HT1080 (cell line): ENCODE measurements at regions not wholly inside any gene's neighbourhood (a gene's known extent, or its start where the extent isn't known, plus 50 kb on each side); places are given as distances from the start of the nearest gene placed in this dataset.

Experiments
- DNase-seq: peaks from one replicate; pipeline ENCODE4 v3.0.0-alpha.2; 2015; ENCODE audit warnings: low read depth

GRCh38 chr1:69506311-69506710, 61.4 kb upstream of the LRRC7 start:
- DNase-seq = no peak

- no peak for DNase-seq
These were observed 61.0 kb upstream of the LRRC7 start for GRCh38 chr1:69506721-69507120.

- DNase-seq = no peak
These were observed 57.7 kb upstream of the LRRC7 start for GRCh38 chr1:69510026-69510425.

- DNase-seq = no peak
These were observed 56.1 kb upstream of the LRRC7 start for GRCh38 chr1:69511426-69512192.

- no peak for DNase-seq
These were observed 54.1 kb upstream of the LRRC7 start for GRCh38 chr1:69513601-69514000.
